NK-92 treated with Interleukin-12 subunit alpha and Interleukin-12 subunit beta, amount 100 ng/mL, for 24 hours (cell line): ENCODE measurements at regions not wholly inside any gene's neighbourhood (a gene's known extent, or its start where the extent isn't known, plus 50 kb on each side); places are given as distances from the start of the nearest gene placed in this dataset.
"Not testable (repeated sequence)": the region's sequence is repeated elsewhere in the genome, so short reads cannot be mapped to it uniquely, and the experiment has no call there.

Source experiments
- DNase-seq: peaks from one replicate; lab custom pipeline; 2025; lab: John Stamatoyannopoulos, UW

GRCh38 chr17:30686538-30687479 lies 137.7 kb downstream of the CRLF3 start:
- not testable (repeated sequence) for DNase-seq

GRCh38 chr17:30682280-30682679 lies 142.2 kb downstream of the CRLF3 start:
- DNase-seq = not testable (repeated sequence)

GRCh38 chr17:30680681-30681080 lies 143.8 kb downstream of the CRLF3 start:
- not testable (repeated sequence) for DNase-seq

GRCh38 chr17:30677550-30678249 lies 146.8 kb downstream of the CRLF3 start:
- DNase-seq = no peak

- not testable (repeated sequence) for DNase-seq
Observed at GRCh38 chr17:30675777-30676492, 148.6 kb downstream of the CRLF3 start.

GRCh38 chr17:30669217-30669649 lies 155.3 kb downstream of the CRLF3 start:
- not testable (repeated sequence) for DNase-seq

- DNase-seq = not testable (repeated sequence)
Observed at GRCh38 chr17:30668360-30669181, 155.9 kb downstream of the CRLF3 start.

GRCh38 chr17:30667657-30668359 lies 156.7 kb downstream of the CRLF3 start:
- not testable (repeated sequence) for DNase-seq

GRCh38 chr17:30666838-30667656 lies 157.4 kb downstream of the CRLF3 start:
- DNase-seq = not testable (repeated sequence)

GRCh38 chr17:30663727-30664455 lies 160.6 kb downstream of the CRLF3 start:
- DNase-seq = not testable (repeated sequence)

- DNase-seq = not testable (repeated sequence)
Observed at GRCh38 chr17:30657148-30657547, 167.3 kb downstream of the CRLF3 start.

- not testable (repeated sequence) for DNase-seq
Observed at GRCh38 chr17:30653038-30653437, 171.5 kb downstream of the CRLF3 start.

GRCh38 chr17:30650149-30650548 lies 172.9 kb downstream of the GOSR1 start:
- not testable (repeated sequence) for DNase-seq

- not testable (repeated sequence) for DNase-seq
Observed at GRCh38 chr17:30648015-30648620, 170.9 kb downstream of the GOSR1 start.

- not testable (repeated sequence) for DNase-seq
Observed at GRCh38 chr17:30645875-30646274, 168.7 kb downstream of the GOSR1 start.

- not testable (repeated sequence) for DNase-seq
Observed at GRCh38 chr17:30644713-30645112, 167.5 kb downstream of the GOSR1 start.

GRCh38 chr17:30644287-30644686 lies 167.1 kb downstream of the GOSR1 start:
- not testable (repeated sequence) for DNase-seq

- not testable (repeated sequence) for DNase-seq
Observed at GRCh38 chr17:30641428-30641827, 164.2 kb downstream of the GOSR1 start.
